ENCODE measurements at regions not wholly inside any gene's neighbourhood (a gene's known extent, or its start where the extent isn't known, plus 50 kb on each side); places are given as distances from the start of the nearest gene placed in this dataset.

DNA sequence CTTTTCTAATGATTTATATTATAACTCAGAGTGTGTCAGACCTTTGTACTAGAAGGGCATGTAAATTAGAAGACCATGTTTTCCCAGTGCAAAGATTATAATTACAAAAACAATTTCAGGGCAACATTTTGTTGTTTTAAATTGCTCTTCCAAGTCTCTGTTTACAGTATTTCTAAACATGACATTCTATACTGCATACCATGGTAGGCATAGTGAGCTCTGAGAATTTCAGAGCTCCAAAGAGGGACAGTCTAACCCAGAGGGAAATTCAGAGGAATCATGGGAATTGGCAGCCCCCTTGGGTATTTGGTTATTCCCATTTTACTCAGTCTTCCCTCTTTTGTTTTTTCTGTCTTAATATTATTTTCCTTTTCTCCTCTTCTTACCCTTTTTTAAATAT is 361.5 kb upstream of the SEMA6D start:
- no peak for DNase-seq

DNA sequence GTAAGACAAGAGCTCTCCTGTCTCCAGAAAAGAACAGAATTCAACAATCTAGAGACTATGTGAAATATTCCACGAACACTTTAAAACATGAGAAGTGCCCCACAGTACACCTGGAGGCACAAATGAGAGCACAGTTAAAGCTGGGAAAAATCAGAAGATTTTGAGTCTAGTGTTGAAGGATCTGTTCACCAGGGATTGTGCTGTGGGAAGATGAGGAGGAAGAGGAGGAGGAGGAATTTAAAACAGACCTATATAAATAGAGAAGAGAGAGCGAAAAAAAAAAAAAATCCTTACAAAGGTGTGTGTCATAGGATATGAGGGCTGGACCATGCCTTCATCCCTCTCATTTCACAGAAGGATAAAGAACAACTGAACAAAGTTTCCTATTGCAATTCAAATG is 361.0 kb upstream of the SEMA6D start:
- no peak for DNase-seq

DNA sequence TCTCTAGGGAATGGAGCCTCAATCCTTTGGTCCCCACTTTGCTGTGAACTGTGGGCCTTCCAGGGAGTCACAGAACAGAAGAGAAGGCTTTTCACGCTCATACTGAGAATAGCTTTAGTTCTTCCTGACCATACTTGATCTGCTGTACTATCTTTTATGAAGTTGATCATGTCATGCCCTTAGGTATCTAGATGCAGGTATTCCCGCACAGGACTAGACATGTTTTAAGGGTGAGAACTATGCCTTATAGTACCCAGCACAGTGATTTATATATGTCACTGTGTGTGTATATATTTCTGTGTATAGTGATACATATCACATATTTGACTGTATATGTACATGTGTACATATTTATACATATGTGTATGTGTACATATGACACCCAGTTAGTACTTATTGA is 358.4 kb upstream of the SEMA6D start:
- DNase-seq, result no peak

DNA sequence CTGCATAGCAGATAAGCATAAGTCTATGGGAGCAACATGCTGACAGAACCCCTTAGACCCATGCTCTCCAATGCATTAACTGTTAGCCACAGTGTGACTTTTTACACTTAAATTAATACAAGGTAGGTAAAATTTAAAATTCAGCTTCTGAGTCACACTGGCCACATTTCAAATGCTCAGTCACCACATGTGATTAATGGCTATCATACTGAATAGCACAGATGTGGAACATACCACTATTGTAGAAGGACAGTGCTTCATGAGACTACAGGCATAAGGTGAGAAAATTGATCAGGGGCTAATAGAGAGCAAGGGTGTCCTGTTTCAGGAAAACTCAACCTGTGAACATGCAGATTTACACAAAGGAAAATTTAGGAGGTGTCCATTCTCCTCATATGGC is 357.0 kb upstream of the SEMA6D start:
- no peak for DNase-seq

DNA sequence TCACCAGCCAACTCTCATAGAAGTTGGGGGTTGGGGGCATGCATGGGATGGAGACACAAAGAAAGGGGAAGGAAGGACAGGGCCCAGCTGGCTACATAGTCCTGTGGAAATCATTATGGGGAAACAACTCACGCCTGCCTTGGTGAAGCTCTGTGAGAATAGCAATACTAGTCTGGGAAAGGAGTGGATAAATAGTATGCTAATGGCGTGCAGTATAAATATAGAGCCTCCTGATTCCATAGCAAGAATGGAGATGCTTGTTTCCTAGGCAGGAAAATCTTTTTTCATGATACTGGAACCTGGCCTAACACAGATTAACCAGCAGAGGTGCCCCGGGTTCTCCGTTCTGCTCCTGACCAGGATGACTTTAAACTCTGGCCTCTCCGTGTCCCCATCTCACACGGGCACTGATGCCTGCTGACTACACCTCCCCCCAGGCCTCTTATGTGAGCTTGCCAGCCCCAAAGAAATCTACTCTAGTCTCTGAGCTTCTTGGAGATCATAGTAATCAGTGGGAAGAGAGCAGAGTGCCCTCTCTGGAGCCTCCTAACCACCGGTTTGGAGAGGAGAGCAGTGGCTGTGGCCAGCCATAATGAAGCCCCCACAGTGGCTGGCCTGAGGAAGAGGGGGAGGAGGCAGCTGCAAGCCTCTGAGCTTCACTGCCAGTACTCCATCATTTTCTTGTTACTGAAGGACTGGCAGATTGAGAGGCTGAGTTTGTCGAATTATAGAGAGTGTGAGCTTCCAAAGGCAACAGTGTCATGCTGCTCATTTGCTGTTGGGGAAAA is 355.0 kb upstream of the SEMA6D start:
- no peak for DNase-seq

DNA sequence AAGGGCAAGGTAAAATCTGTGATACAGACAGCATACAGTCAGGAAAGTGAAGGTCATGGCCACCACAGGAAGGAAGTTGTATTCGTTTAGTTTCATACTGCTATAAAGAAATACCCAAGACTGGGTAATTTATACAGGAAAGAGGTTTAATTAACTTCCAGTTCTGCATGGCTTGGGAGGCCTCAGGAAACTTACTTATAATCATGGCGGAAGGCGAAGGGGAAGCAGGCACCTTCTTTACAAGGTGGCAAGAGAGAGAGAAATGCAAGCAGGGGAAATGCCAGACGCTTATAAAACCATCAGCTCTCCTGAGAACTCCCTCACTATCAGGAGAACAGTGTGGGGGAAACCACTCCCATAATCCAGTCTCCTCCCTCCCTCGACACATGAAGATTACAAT is 353.7 kb upstream of the SEMA6D start:
- DNase-seq, result no peak

DNA sequence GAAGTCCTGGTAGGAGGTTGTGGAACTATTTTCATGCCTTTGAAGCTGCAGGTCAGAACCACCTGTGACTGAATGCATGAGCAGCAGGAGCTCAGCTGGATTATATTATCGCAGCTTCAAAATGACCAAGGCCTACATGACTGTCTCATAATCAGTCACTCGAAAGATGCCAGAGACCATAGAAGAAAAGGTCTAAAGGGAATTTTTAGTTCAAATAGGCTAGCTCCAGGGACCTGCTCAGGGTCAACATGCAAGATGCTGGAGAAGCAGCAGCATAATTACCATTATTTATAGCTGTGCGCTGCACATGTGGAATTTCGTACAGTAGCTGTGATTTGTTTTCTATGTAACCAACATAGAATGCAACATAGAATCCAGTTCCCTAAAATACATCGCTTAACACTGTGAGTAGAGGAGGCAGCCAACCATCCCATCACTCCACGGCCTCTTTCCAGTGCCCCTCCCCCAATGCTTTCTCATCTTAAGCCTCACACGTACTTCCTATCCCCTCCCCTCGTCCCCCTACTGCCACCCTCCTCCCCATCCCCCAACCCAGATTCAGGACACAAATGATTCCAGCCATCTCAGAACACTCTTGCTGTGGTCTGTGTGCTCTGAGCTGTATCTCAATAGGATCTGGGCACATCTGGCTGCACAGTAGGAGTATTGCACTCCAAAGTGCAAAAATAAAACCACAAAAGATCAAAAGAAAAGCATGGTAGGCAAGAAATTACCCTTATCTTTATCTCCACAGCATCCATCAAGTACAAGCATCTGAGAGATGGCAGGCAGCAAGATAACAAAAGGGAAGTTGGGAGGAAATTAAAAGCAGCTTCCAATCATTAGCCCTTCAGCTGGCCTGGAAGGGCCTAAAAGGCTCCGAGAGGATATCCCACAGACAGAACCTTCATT is 352.8 kb upstream of the SEMA6D start:
- DNase-seq, result no peak

DNA sequence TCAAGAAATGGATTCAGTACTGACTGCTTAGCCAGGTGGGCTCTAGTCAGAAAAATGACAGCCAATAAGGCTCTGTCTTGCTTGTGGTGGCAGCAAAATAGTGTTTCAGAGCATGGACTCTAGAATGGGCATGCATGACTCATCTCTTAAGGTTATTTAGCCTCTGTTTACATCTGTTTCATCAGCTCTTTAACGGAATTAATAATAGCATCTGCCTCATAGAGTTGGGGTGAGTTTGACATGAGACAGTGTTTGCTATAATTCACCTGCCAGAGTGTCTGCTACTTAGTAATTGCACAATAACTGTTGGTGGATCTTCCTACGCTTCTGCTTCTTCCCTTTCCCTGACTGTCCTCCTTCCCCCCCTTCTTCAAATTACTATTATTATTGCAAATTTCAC is 350.4 kb upstream of the SEMA6D start:
- no peak for DNase-seq

DNA sequence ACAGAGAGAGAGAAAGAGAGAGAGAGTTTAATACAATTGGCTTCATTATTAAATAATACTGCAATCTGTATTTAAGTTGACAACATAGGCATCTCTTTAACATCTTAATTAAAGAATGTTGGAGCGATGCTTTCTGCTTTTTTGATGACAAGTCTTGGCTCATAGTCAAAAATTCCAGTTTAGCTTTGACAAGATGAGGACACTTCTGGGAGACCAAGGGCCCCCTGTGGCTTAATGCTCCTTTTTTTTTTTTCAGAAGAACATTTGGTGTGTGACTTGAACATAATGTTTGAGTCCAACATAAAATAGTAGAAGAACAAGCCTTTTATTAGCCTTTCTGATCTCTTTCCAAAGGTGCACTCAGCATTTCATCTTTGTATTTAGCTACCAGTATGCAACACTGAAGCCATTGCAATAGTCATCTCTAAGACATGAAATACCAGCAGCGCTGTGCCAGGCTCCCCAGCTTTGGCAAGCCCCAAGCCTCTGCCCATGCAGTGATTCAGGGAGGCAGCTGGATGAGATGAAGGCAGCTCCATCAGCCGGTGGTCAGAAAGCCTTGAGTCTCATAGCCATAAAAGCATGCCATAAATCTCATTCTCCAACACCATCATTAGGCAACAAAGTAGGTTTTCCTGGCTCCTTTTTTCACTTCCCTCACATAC is 349.4 kb upstream of the SEMA6D start:
- peak; percentile 4 for DNase-seq

DNA sequence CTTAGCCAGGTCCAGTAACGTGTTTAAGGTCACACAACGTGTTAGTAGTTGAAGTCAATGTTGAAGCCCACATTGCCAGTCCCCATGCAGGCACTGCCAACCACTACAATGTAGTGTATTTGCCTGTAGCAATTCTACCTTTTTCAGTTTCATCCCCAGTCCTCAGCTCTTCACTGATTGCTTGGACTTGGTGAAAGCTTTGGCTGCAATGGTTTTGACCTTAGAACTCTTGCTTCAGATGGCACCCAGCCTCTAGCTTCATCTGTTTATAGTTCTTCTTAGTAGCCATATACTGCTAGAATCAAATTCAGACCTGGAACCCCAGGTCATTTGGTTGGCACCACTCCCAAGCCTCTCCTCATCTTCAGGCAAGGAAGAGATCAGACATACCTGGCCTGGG is 345.4 kb upstream of the SEMA6D start:
- no peak for DNase-seq

DNA sequence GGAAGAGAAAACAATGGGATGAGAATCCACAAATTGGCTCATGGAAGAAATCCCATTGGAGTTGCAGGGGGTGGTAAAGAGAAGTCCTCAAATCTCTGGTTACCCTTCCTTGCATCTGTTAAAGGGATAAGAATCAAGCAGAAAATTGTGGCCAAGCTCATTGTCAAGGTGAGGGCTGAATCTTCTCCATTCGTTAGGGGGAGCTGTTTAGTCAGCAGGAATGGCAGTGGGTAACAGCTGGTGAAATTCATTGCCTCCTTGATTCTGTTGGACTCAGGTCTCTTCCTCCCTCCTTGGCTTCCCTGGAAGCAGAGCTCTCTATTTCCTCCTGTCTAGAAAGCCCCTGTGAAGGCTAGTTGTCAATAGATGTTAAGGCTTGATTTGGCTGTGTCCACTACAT is 343.1 kb upstream of the SEMA6D start:
- DNase-seq, result no peak

DNA sequence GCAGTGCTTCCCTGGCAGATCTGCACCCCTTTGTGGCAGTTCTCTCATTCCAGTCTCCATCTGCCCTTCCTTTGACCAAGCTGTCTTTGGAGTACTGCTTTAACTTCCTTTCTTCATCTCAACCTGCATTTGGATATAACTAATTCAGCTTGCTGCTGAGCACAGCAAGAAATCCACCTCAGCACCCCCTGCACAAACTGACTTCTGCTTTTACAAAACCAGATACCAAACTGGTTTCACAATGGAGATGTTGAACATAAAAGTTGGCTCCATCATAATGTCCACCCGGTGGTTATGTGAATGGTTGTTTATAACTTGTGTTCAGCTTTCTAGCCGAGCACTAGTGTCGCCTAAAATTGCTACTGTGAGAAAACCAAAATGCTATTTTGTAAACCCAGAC is 341.1 kb upstream of the SEMA6D start:
- no peak for DNase-seq

DNA sequence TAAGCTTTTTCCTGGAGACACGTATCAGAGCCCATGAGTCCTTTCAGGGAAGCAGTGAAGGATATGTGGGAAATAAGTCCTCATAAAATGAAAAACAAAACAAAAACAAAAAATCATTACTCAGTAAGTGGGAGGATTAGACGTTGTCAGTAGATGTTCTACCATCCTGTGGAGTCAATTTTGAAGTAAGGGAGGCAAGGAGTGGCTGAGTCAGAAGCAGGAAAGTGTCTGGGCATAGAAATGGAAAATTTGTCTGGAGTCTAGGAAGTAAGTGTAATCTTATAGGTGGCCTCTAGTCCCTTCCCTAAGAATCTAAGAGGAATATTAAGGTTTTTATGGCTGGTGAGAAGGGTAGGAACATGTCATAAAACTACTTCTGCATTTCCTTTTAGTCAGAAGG is 339.8 kb upstream of the SEMA6D start:
- DNase-seq, result no peak

DNA sequence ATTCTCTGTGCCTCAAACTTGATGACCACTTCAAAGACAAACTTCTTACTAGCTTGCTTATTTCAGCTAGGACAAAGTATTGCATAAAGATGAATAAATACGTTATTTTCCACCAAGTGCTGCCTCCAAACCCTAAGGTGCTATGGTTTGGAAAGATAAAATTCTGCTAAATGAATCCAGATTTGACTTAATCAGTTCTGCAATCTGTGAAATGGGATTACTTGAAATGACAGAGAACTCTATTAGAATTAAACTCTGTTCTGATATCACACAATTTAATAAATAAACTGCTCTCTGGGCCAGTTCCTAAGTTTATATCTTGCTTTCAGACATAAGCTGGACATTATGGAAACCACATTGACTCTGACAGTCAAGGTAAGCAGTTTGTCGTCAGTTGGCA is 338.8 kb upstream of the SEMA6D start:
- no peak for DNase-seq

DNA sequence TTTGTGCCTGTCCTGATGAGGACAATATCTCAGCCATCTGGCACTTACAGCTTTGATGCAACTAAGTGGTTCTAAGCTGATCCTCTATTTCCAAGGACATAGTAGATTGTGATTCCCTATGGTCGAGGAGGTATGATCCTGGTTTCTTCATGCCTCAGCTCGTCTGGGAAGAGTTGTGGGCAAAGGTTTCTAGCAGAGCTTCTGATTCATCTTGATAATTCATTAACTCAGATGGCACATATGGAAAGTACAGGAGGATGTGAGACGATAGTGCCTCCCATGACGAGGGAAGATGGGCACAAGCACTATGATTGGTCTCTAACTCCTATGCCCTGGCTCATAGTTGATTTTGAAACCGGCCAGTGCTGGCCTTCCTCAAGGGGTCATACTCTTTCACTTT is 334.2 kb upstream of the SEMA6D start:
- no peak for DNase-seq

DNA sequence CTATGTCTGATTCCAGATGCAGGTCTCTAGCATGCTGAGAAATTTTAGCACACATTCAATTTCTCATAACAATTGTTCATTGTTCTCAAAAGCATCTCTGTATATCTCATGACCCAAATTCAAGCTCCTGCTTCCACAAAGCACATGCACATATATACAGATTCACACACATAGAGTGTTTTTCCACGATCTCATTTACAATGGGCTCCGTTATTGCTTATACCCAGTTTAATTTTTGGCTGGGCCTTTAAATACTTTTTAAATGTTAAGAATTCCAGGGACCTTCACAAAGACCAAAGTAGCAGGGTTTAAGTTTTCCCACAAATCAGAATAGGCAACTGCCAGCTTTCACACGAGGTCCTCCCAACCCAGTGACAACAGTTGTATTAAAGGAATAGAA is 333.5 kb upstream of the SEMA6D start:
- no peak for DNase-seq

DNA sequence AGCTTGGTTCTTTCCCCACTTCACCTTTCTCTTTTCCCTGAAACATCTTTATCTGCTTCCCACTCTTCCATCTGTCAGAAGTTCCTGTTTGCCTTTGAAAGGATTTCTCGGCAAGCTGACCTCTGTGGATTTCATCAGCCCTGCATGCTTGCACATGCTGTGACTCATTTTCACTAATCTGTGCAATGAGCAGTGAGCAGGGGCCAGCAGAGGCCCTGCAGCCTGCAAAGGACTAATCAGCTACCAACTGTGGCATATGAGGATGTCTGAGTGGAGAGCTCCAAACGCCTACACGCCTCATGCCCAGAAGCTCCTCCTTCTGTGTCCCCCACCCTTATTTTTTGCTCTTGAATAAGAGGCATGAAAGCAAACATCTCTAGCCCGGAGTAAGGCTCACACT is 333.0 kb upstream of the SEMA6D start:
- DNase-seq, result no peak

DNA sequence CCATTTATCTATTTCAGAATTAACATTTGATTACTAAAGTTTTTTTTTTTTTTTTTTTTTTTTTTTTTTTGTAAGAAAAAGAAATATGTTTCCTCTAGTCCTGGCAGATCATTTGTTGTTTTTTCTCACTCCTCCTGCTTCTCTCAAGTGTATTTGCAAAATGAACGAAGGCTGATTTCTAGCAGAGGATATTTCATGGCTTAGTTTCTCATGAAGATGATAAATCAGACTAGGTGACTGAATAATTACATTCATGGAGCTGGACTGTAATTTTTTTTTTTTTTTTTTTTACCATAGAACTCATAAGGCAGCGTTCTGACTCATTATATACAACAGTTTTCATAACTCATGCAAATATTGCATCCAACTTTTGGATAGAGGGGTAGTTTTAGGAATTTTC is 332.5 kb upstream of the SEMA6D start:
- no peak for DNase-seq

DNA sequence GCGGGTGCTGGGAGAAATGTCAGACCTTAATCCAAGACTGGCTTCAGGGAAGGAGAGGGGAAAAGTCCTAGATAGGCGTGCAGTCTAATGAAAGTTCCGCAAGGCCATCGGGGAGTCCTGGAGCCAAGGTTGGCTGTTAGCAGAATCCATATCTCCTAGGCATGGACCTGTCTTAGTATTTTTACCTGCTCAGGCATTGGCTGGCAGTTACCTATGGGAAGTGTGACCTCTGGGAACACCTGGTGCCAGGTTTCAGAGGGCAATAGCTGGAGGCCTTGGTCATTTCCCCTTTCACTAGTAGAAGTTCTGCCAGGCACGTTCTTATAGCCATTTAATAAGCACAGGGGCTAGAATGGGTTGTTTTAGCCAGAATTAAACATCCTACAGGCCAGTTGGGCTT is 330.8 kb upstream of the SEMA6D start:
- DNase-seq, result no peak

DNA sequence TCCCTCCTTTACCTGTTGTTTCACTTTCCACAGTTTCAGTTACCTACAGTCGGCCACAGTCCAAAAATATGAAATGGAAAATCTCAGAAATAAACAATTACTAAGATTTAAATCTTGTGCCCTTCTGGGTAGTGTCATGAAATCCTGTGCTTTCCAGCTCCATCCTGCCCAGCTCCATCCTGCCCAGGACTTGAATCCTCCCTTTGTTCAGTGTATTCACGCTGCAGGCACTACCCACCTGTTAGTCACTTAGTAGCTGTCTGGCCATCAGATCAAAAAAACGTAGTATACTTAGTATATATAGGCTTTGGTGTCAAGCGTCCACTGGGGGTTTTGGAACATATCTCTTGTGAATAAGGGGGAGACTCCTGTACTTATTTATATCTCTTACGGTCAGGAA is 329.0 kb upstream of the SEMA6D start:
- no peak for DNase-seq

DNA sequence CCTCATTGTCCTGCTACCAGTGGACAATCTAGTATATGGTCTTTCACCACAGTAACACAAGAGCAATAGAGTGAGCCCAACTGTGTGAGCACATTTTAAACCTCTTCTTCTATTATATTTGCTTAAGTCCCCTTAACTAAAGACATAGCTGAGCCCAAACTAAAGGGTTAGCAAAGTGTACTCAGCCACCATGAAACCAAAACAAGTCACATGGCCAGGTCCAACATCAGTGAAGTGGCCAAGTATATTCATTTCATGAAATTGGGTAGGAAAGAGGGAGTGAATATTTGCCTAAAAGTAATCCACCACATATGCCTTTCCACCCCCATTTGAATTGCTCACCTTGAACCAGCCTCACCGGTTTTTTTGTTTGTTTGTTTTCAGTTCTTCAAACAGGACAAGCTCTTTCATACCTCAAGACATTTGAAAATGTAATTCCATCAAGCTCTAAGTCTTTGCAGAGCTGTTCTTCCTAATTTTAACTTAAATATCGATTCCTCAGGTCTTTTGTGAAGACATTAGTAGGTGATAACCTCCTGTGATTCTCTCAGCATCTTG is 327.0 kb upstream of the SEMA6D start:
- DNase-seq, result peak; percentile 7

DNA sequence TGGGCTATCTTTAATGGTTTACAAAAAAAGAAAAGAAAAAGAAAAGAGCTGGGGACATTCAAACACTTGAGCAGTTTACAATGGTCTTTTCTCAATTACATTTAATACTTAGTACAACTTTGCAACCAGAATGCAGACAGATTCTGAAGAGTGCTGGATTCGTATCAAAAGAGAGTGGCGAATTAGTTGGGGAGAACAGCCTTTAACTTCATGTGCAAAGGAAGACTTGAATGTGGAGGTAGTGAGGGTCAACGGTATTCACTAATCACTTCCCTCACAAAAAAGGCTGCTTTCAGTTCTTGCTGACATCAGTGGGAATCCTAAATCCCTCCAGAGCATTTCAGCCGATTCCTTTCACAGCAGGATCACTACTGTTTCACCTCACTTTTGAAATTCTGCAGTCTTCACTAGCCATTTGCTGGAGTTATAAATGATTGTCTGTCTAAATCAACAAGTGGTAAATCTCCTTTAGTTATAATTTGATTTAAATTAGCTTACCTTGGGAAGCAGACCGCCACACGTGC is 323.0 kb upstream of the SEMA6D start:
- DNase-seq, result no peak

DNA sequence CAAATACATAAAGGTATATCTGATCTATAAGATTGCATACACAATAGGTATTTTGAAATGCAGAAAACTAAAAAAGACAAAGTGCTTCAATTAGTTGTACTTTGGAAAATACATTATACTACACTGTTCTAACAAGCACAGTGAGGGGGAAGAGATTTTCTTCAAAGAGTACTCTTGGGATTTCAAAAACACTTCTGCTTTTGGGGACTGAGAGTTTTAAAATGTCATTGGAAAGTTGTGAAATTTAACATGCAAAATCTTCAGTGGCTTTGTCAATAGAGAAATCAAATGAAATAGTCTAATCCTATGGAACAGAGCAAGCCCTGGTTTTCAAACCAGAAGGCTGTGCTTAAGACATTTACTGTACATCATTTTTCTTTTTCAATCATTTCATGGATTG is 322.2 kb upstream of the SEMA6D start:
- no peak for DNase-seq

All from NCI-H345 (cell line).